ENCODE measurements at regions not wholly inside any gene's neighbourhood (a gene's known extent, or its start where the extent isn't known, plus 50 kb on each side); places are given as distances from the start of the nearest gene placed in this dataset.

DNA sequence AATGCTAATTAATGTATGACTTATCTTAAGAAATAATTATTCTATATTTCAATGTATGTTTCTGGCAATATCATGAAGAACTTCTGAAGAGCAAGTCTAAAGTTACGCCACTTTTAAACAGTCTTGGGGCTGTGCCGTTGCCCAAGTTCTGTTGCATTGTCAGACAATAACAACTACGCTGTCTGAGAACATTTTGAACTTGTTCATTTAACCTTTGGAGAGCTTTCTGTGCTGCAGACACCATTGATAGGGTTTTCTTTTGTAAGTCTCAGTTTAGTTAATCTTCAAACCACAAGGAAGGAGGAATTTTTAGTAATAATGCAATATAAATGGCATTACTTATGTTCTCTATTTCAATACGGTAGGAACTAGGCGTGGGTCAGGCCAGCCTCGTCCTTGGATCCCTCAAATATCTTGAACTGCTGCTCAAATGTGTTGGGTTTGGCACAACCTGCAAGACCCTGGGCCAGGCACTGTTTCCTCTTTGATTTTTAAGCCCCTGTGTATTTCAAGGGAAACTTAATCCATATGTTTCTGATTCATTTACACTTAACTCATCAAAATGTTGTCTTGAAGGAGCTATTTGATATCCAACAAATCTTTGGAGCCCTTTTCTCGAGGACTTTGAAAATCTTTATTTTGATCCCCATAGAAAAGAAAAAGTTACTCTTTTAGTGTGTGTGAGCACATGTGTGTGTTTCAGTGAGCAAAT lies 215.5 kb downstream of the INHBA start:
- TF ChIP-seq GATA2 (IDR thresholded peaks at IDR 0.05; ENCODE audit: low read depth, low read length) (no peak), GATA3 (IDR thresholded peaks at IDR 0.05; ENCODE audit: low read depth, low read length) (no peak)
